ENCODE measurements at regions not wholly inside any gene's neighbourhood (a gene's known extent, or its start where the extent isn't known, plus 50 kb on each side); places are given as distances from the start of the nearest gene placed in this dataset.

DNA sequence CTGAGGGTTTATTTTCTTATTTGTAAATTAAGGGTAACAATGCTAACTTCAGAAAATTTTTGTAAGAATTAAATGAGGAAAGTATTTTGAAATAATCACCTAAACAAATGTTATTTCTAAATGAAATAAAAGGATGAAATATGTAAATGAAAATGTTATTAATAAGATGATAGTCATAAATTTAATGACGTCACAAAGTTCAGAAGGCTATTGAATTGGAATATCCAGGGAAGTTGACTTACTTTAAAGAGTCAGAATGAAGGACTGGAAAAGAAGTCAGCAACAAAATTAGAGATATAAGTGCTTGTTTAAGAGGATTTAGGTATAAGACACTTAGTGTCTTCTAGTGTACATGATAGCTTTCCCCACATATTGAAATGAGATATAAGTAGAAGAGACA lies 732.6 kb upstream of the CDH7 start:
- H3K27ac ChIP-seq, result no peak overlapping the region
- TF ChIP-seq, protein P1, sequence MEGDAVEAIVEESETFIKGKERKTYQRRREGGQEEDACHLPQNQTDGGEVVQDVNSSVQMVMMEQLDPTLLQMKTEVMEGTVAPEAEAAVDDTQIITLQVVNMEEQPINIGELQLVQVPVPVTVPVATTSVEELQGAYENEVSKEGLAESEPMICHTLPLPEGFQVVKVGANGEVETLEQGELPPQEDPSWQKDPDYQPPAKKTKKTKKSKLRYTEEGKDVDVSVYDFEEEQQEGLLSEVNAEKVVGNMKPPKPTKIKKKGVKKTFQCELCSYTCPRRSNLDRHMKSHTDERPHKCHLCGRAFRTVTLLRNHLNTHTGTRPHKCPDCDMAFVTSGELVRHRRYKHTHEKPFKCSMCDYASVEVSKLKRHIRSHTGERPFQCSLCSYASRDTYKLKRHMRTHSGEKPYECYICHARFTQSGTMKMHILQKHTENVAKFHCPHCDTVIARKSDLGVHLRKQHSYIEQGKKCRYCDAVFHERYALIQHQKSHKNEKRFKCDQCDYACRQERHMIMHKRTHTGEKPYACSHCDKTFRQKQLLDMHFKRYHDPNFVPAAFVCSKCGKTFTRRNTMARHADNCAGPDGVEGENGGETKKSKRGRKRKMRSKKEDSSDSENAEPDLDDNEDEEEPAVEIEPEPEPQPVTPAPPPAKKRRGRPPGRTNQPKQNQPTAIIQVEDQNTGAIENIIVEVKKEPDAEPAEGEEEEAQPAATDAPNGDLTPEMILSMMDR (conservative IDR thresholded peaks at IDR 0.05), result no peak

DNA sequence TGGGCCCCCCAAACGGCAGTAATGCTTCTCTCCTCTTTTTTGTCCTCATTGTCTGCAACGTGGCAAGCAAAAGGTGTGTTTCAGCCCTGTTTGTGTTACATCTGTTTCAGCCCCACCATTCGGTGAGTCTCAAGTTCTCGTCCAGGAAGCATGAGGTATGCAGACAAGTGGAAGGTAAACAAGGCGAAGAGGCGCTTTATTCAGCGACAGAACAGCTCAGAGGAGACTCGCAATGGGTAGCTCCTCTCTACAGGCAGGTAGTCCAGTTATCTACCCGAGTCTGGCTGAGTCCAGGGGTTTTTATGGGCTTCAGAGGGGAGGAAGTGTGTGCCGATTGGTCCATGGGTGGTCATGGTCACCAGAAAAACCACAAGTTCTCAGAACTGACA lies 733.4 kb upstream of the CDH7 start:
- TF ChIP-seq, protein P1 (conservative IDR thresholded peaks at IDR 0.05), result no peak
- no peak overlapping the region for H3K27ac ChIP-seq

DNA sequence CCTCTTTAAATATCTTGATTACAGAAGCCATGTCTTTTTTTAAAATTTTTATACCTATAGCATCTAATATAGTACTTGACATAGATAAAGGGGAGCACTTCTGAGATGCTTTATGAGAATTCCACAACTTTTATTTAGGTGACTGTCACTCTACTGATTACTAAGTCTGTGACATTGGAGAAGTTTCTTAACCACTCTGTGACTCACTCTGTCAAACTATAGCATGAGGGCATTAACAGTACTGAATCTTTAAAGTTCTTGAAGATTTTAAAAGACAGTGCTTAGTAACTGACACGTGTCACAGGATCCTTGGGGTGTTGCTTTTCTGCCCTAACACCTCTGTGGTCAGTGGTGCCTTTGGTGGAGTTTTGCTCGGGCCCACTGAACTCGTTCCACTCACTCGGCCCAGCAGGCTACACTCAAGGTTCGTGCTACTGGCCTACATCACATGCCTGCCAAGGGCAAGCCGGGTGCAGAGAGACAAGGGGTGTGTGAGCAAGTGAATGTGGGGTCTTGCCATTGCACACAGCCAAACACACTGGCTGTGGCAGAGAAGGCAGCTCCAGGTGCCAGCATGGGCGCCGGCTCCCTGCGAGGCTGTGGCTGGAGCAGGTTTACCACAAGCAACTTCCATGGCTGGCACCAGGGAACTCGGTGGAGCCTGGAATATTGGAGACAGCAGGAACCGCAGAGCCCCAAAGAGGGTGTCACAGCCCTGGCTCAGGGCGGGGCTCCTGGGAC lies 734.0 kb upstream of the CDH7 start:
- TF ChIP-seq, protein P1 (conservative IDR thresholded peaks at IDR 0.05), result no peak
- no peak overlapping the region for H3K27ac ChIP-seq

DNA sequence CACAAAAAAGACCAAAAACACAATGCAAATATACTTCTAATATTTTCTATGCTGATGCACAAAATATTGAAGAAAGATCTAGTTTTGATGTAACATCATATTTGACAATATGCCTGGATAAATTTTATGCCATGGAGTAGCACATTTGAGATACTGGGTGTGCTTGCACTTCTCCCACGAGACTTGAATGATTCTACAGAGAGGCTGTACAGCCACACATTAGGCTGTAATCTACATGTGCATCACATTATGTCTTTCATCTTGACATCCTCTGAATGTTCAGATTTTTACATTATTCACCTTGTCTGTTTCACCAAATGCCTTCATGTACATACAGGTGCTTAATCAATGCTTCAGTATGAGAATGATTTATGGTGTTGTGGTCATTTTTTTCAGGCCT lies 756.4 kb upstream of the CDH7 start:
- TF ChIP-seq, protein P1 (conservative IDR thresholded peaks at IDR 0.05), result no peak
- no peak overlapping the region for H3K27ac ChIP-seq

DNA sequence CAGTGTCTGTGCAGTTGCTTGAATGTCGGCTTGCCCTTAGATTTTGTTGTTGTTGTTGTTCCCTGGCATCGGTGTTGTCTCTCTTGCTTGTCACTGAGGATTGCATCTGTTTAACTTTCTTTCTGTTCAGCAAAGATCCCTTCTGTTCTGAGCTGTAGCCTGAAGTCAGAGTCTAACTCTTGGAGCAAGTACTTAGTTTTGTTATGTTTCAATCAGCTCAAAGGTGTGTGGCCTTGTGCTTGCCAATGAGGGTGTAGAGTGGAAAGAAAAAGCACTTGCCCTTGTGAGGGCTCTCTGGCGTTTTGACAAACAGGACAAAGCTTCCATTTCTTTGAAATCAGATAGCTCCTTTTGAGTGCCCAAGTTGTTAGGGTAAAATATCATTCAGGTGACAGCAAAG lies 757.1 kb upstream of the CDH7 start:
- H3K27ac ChIP-seq, result no peak overlapping the region
- TF ChIP-seq, protein P1 (conservative IDR thresholded peaks at IDR 0.05), result no peak

DNA sequence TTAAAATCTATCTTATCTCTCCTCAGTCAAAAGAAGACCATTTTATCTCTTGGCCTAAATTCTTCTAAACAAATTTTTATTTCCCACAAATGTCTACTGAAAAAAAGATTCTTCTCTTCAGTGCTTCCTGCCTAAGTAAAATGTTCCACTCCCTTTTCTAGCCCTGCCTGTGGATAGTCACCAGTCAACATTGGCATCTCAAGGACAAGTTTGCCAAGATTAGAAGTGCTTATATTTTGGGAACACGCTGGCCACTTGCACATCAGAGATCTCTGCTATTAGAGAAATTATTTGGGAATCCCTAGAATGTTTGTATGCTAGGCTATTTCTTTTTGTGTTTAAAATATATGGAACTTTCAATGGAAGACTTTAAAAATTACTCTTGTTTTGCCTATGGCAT lies 758.2 kb upstream of the CDH7 start:
- TF ChIP-seq, protein P1 (conservative IDR thresholded peaks at IDR 0.05), result no peak
- no peak overlapping the region for H3K27ac ChIP-seq

DNA sequence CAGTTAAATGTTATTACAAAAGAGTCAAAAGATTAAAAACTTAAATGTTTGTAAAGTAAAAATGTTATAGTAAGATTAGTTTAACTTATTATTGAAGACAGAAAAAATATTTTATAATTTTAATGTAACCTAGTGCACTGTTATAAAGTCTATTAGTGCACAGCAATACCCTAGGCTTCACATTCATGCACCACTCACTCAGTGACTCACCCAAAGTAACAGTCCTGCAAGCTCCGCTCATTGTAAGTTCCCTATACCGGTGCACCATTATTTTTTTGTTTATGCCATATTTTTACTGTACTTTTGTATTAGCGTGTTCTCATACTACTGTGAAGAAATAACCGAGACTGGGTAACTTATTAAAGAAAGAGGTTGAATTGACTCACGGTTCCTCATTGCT lies 759.7 kb upstream of the CDH7 start:
- TF ChIP-seq, protein P1 (conservative IDR thresholded peaks at IDR 0.05), result no peak

More for the DNA sequence above, 759.7 kb upstream of the CDH7 start:
- H3K27ac ChIP-seq, result no peak overlapping the region

Data from VCaP (cell line).